ENCODE measurements at regions not wholly inside any gene's neighbourhood (a gene's known extent, or its start where the extent isn't known, plus 50 kb on each side); places are given as distances from the start of the nearest gene placed in this dataset.

GRCh38 chr9:16181539-16181938 is 628.7 kb downstream of the CCDC171 start:
- Histone ChIP-seq H3K4me3 (no peak overlapping the region), H3K27ac (no peak overlapping the region), H3K9me3 (replicated peaks in 1 of 3) (no peaks in the 10 kb centered on the region), H3K36me3 (replicated peaks in 1 of 2) (no peaks in the 10 kb centered on the region), H3K4me1 (replicated peaks in 1 of 2) (no peaks in the 10 kb centered on the region), H3K27me3 (no peaks in the 10 kb centered on the region)
- 77 to 89% (median 80%) methylated on average over 3 of the region's 3 CpGs for WGBS, 4 donors
- TF ChIP-seq CTCF (IDR thresholded peaks at IDR 0.05), result no peak
- TF ChIP-seq POLR2A (IDR thresholded peaks at IDR 0.05), result no peak
- intact Hi-C loops (cut with DNase I), result no loop called here
- DNase-seq, result no peak

- TF ChIP-seq CTCF (IDR thresholded peaks at IDR 0.05) (no peak), POLR2A (IDR thresholded peaks at IDR 0.05) (no peak)
- H3K9me3 ChIP-seq (replicated peaks in 1 of 3), result no peaks in the 10 kb centered on the region
- no peaks in the 10 kb centered on the region for H3K4me1 ChIP-seq (replicated peaks in 1 of 2)
- no peak overlapping the region for H3K27ac ChIP-seq
- H3K4me3 ChIP-seq, result no peak overlapping the region
- no peaks in the 10 kb centered on the region for H3K27me3 ChIP-seq
- 94 to 97% (median 95%) methylated on average over 6 of the region's 6 CpGs for WGBS, 4 donors
- H3K36me3 ChIP-seq (replicated peaks in 1 of 2), result no peaks in the 10 kb centered on the region
- no peak for DNase-seq
- intact Hi-C loops (cut with DNase I), result no loop called here
Observed at GRCh38 chr9:16182784-16183183, 629.9 kb downstream of the CCDC171 start.

- 84 to 96% (median 88%) methylated on average over 4 of the region's 4 CpGs for WGBS, 4 donors
- no peaks in the 10 kb centered on the region for H3K9me3 ChIP-seq (replicated peaks in 1 of 3)
- TF ChIP-seq CTCF (IDR thresholded peaks at IDR 0.05) (no peak), POLR2A (IDR thresholded peaks at IDR 0.05) (no peak)
- H3K27ac ChIP-seq, result no peak overlapping the region
- H3K4me1 ChIP-seq (replicated peaks in 1 of 2), result no peaks in the 10 kb centered on the region
- intact Hi-C loops (cut with DNase I), result no loop called here
- H3K4me3 ChIP-seq, result no peak overlapping the region
- H3K36me3 ChIP-seq (replicated peaks in 1 of 2), result no peaks in the 10 kb centered on the region
- no peak for DNase-seq
- no peaks in the 10 kb centered on the region for H3K27me3 ChIP-seq
Observed at GRCh38 chr9:16184964-16185646, 632.3 kb downstream of the CCDC171 start.

- intact Hi-C loops (cut with DNase I), result no loop called here
- no peak overlapping the region for H3K4me3 ChIP-seq
- no peaks in the 10 kb centered on the region for H3K36me3 ChIP-seq (replicated peaks in 1 of 2)
- H3K27me3 ChIP-seq, result no peaks in the 10 kb centered on the region
- whole genome bisulfite sequencing, 4 donors, result 83 to 89% (median 86%) methylated on average over 3 of the region's 3 CpGs
- DNase-seq, result no peak
- H3K4me1 ChIP-seq (replicated peaks in 1 of 2), result peaks cover 4% of the 10 kb centered on the region in 2 donors
- no peak overlapping the region for H3K27ac ChIP-seq
- no peaks in the 10 kb centered on the region for H3K9me3 ChIP-seq (replicated peaks in 1 of 3)
- no peak for TF ChIP-seq POLR2A (IDR thresholded peaks at IDR 0.05)
- TF ChIP-seq CTCF (IDR thresholded peaks at IDR 0.05), result no peak
Observed at GRCh38 chr9:16191191-16191590, 638.3 kb downstream of the CCDC171 start.

Measured in adrenal gland (tissue), 9 donors.